HEK293T (cell line): ENCODE measurements at regions not wholly inside any gene's neighbourhood (a gene's known extent, or its start where the extent isn't known, plus 50 kb on each side); places are given as distances from the start of the nearest gene placed in this dataset.

Source experiments
- ARNT ChIP-seq: fragments of 450-650 bp; IDR thresholded peaks from 2 replicates; pipeline ENCODE4 v1.6.1; 2017; ENCODE audit warnings: mild to moderate bottlenecking
- FOXK2 ChIP-seq: fragments of 450-650 bp; IDR thresholded peaks from 2 replicates; pipeline ENCODE4 v1.6.1; 2016; ENCODE audit warnings: mild to moderate bottlenecking
- HDGF ChIP-seq: fragments of 450-650 bp; IDR thresholded peaks from 2 replicates; pipeline ENCODE4 v1.6.1; 2017; ENCODE audit warnings: antibody characterized with exemption, borderline replicate concordance
- L3MBTL2 ChIP-seq: fragments of 450-650 bp; conservative IDR thresholded peaks from 2 replicates; pipeline ENCODE4 v1.6.1; 2016; ENCODE audit warnings: mild to moderate bottlenecking
- LEF1 ChIP-seq: fragments of 450-650 bp; IDR thresholded peaks from 2 replicates; pipeline ENCODE4 v1.6.1; 2017; ENCODE audit warnings: mild to moderate bottlenecking, borderline replicate concordance
- ZNF384 ChIP-seq: fragments of 450-650 bp; IDR thresholded peaks from 2 replicates; pipeline ENCODE4 v1.6.1; 2016

DNA sequence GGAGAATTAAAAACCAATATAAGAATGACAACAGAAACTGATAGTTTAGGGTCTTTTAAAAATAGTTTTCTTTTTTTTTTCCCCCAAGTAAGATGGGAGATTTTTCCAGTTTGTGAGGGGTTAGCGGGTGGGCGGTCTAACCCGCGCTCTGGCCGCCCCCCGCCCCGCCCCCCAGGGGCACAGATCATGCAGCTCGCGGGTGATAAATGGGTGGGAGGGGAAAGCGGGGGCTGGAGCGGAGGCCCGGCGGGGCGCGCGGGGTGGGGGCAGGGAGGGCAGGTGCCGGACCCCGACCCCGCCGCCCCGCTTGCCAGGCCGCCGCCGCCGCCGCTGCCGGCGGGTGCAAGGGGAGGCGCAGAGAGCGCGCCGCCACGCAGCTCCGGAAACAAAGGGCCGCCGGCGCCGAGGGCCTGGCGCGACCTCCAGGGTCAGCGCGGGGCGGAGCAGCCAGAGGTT lies 60.1 kb upstream of the GSE1 start:
- TF ChIP-seq LEF1: no peak
- TF ChIP-seq ZNF384: no peak
- TF ChIP-seq ARNT: no peak
- no peak for TF ChIP-seq L3MBTL2
- no peak for TF ChIP-seq HDGF
- no peak for TF ChIP-seq FOXK2
